RWPE2 (cell line): ENCODE measurements at regions not wholly inside any gene's neighbourhood (a gene's known extent, or its start where the extent isn't known, plus 50 kb on each side); places are given as distances from the start of the nearest gene placed in this dataset.
"Not testable (repeated sequence)": the region's sequence is repeated elsewhere in the genome, so short reads cannot be mapped to it uniquely, and the experiment has no call there.

Source experiments
- ATAC-seq: fragments of 200-7000 bp; cut with Tn5 transposase; 3 replicates; pipeline ENCODE4 v1.9.1; 2021; ENCODE audit warnings: low read depth
- DNase-seq: peaks from one replicate; pipeline ENCODE4 v3.0.0-alpha.2; 2020; ENCODE audit warnings: low spot score
- H3K27ac ChIP-seq: fragments of 450-650 bp; 2 replicates; pipeline ENCODE4 v1.5.1; 2017; ENCODE audit warnings: mild to moderate bottlenecking; ENCODE audit not compliant: poor library complexity, severe bottlenecking
- H3K27me3 ChIP-seq: fragments of 250-450 bp; sonication (Bioruptor Pico); 2 replicates; pipeline ENCODE4 v1.5.1; 2021; ENCODE audit warnings: mild to moderate bottlenecking, moderate library complexity; ENCODE audit not compliant: insufficient read depth, poor library complexity, severe bottlenecking
- H3K36me3 ChIP-seq: fragments of 250-450 bp; sonication (Bioruptor Pico); 2 replicates; pipeline ENCODE4 v1.5.1; 2020; ENCODE audit warnings: low read depth, mild to moderate bottlenecking, moderate library complexity
- H3K4me1 ChIP-seq: fragments of 250-450 bp; sonication (Bioruptor Pico); 2 replicates; pipeline ENCODE4 v1.5.1; 2021; ENCODE audit warnings: mild to moderate bottlenecking, moderate library complexity; ENCODE audit not compliant: insufficient read depth, poor library complexity, severe bottlenecking
- H3K4me3 ChIP-seq: fragments of 250-450 bp; sonication (Bioruptor Pico); 2 replicates; pipeline ENCODE4 v1.5.1; 2021; ENCODE audit warnings: mild to moderate bottlenecking, moderate library complexity; ENCODE audit not compliant: severe bottlenecking
- H3K9me3 ChIP-seq: fragments of 250-450 bp; sonication (Bioruptor Pico); 2 replicates; pipeline ENCODE4 v1.5.1; 2021; ENCODE audit warnings: mild to moderate bottlenecking, moderate library complexity; ENCODE audit not compliant: severe bottlenecking
- CTCF ChIP-seq: fragments of 450-650 bp; IDR thresholded peaks from one replicate; pipeline ENCODE4 v1.5.1; 2017; ENCODE audit warnings: mild to moderate bottlenecking, moderate library complexity; ENCODE audit not compliant: poor library complexity, severe bottlenecking

GRCh38 chr7:81158189-81158588 is 239.3 kb upstream of the SEMA3C start:
- no peak for DNase-seq
- no peak for ATAC-seq
- H3K4me3 ChIP-seq, result no peak overlapping the region
- H3K27ac ChIP-seq, result no peak overlapping the region
- H3K9me3 ChIP-seq, result no peaks in the 10 kb centered on the region
- H3K27me3 ChIP-seq, result no peaks in the 10 kb centered on the region
- no peaks in the 10 kb centered on the region for H3K4me1 ChIP-seq
- no peaks in the 10 kb centered on the region for H3K36me3 ChIP-seq
- no peak for TF ChIP-seq CTCF

GRCh38 chr7:81155654-81156373 is 237.0 kb upstream of the SEMA3C start:
- Histone ChIP-seq H3K27me3 (no peaks in the 10 kb centered on the region), H3K9me3 (peaks cover 3% of the 10 kb centered on the region), H3K27ac (no peak overlapping the region), H3K4me1 (no peaks in the 10 kb centered on the region), H3K36me3 (no peaks in the 10 kb centered on the region), H3K4me3 (no peak overlapping the region)
- no peak for DNase-seq
- no peak for ATAC-seq
- no peak for TF ChIP-seq CTCF

GRCh38 chr7:81154565-81154964 is 235.7 kb upstream of the SEMA3C start:
- no peaks in the 10 kb centered on the region for H3K4me1 ChIP-seq
- DNase-seq (no peak), ATAC-seq (no peak)
- no peak overlapping the region for H3K4me3 ChIP-seq
- no peaks in the 10 kb centered on the region for H3K36me3 ChIP-seq
- no peak overlapping the region for H3K27ac ChIP-seq
- peaks cover 3% of the 10 kb centered on the region for H3K9me3 ChIP-seq
- no peak for TF ChIP-seq CTCF
- no peaks in the 10 kb centered on the region for H3K27me3 ChIP-seq

GRCh38 chr7:81152925-81153324 is 234.1 kb upstream of the SEMA3C start:
- not testable (repeated sequence) for H3K4me3 ChIP-seq, H3K27ac ChIP-seq, ATAC-seq, H3K36me3 ChIP-seq, H3K27me3 ChIP-seq, H3K9me3 ChIP-seq, DNase-seq, H3K4me1 ChIP-seq

GRCh38 chr7:81150951-81151361 is 232.1 kb upstream of the SEMA3C start:
- Histone ChIP-seq H3K4me3 (no peak overlapping the region), H3K27me3 (no peaks in the 10 kb centered on the region), H3K9me3 (peaks cover 3% of the 10 kb centered on the region), H3K27ac (no peak overlapping the region), H3K4me1 (no peaks in the 10 kb centered on the region), H3K36me3 (no peaks in the 10 kb centered on the region)
- TF ChIP-seq CTCF, result no peak
- ATAC-seq (no peak), DNase-seq (no peak)
